Activated naive CD4-positive, alpha-beta T cell treated with anti-CD3 and anti-CD28 coated beads, Interleukin-2, amount 10 ng/mL, durations not matched to agents 7 days and 5 days (primary cell): ENCODE measurements at regions not wholly inside any gene's neighbourhood (a gene's known extent, or its start where the extent isn't known, plus 50 kb on each side); places are given as distances from the start of the nearest gene placed in this dataset.

Experiments
- CTCF ChIA-PET: fragments of 350-600 bp; sonication (Branson Sonifier 250); formaldehyde crosslinking; loops from one replicate; lab custom pipeline; 2021; ENCODE audit warnings: antibody characterized with exemption; lab: Charles Lee
- DNase-seq: peaks from one replicate; pipeline ENCODE4 v3.0.0-alpha.2; 2020
- H3K27ac Mint-ChIP-seq: one replicate; pipeline ENCODE4 v1.8.0; 2021; ENCODE audit warnings: mild to moderate bottlenecking, moderate library complexity, mixed read lengths
- H3K27me3 Mint-ChIP-seq: one replicate; pipeline ENCODE4 v1.8.0; 2021; ENCODE audit warnings: mild to moderate bottlenecking, mixed read lengths
- H3K36me3 Mint-ChIP-seq: one replicate; pipeline ENCODE4 v1.8.0; 2021; ENCODE audit warnings: mixed read lengths
- H3K4me1 Mint-ChIP-seq: one replicate; pipeline ENCODE4 v1.8.0; 2021; ENCODE audit warnings: mixed read lengths
- H3K4me3 Mint-ChIP-seq: one replicate; pipeline ENCODE4 v1.8.0; 2021; ENCODE audit warnings: mild to moderate bottlenecking, moderate library complexity, mixed read lengths
- H3K9me3 Mint-ChIP-seq: one replicate; pipeline ENCODE4 v1.8.0; 2021; ENCODE audit warnings: mixed read lengths

DNA sequence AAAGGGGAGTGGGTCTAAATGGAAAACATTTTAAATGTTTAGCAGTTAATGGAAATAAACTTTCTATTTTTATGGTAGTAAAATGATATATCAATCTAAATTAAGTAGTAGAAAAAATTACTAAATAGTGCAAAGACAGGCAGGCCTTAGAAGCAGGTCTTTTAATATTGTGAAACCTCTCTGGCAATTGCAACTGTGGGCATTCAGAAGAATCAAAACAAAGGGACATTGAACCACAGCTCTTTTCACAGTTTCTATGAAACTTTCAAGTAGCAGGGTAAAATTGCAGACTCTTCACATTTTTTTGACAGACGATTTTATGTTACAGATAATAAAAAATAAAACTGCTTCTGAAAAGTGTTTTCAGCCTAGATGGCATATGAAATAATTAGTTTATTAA is 533.7 kb downstream of the BCKDHB start:
- Mint-ChIP-seq H3K9me3 (no peaks in the 10 kb centered on the region), H3K4me1 (no peaks in the 10 kb centered on the region), H3K4me3 (no peak overlapping the region), H3K27me3 (no peaks in the 10 kb centered on the region), H3K36me3 (no peaks in the 10 kb centered on the region), H3K27ac (no peak overlapping the region)
- CTCF ChIA-PET = no interaction called here
- no peak for DNase-seq

DNA sequence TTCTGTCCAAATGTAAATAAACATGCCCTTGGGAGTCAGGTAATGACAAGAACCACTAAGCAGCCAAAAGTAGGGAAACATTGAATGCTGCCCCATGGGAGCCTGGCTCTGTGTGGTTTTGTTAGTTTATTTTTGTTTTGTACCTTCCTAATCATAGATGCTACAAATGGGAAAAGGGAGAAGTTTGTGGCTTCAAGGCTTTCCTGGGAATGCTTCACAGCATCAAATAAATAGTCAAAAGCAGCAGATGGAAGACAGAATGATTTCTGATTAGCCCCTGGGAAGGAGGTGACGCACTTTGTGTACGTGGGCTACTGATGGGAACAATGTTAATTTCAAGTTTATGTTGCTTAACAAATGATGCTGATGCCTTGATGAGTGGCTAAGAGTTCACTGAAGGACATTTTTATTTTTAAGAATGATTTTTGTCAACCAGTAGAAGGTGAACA is 532.7 kb downstream of the BCKDHB start:
- H3K27ac Mint-ChIP-seq = no peak overlapping the region
- H3K36me3 Mint-ChIP-seq = no peaks in the 10 kb centered on the region
- H3K4me1 Mint-ChIP-seq = no peaks in the 10 kb centered on the region
- no peaks in the 10 kb centered on the region for H3K9me3 Mint-ChIP-seq
- no peaks in the 10 kb centered on the region for H3K27me3 Mint-ChIP-seq
- no peak for DNase-seq
- CTCF ChIA-PET = no interaction called here
- H3K4me3 Mint-ChIP-seq = no peak overlapping the region

DNA sequence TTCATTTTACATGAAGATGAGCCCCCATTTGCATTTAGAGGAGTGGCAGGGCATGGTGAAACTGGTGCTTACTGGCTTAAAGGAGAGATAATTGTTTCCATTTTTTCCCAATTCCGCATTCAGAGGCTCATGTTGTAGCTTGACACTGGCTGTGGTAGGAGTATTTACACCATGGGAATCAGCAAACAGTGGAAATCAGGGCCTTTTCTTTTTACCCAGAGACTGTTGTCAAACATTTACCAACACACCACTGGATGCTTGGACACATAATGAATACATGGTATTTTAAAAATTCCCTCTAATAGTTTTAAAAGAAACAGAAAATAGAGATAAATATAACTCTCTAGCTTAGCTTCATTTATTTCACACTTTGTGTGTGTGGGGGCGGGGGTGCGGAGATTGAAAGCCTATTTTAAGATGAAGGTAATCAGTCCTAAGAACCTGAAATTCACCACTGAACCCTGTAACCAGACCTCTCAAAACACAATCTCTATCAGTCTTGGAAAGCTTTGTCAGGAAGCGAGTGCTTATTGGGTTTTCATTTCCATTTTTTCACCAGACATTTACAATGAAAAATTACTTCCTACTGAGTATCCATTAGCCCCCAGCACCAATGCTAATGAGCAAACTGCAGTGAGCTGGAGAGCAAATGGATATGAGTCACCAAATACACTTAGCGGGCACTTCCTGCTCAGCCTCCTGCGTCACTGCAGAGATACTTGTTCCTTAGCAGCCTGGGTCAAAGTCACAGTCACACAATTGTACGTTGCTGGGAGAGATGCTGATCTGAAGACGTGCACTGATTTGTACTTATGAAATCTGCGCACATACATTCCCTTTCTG is 532.0 kb downstream of the BCKDHB start:
- CTCF ChIA-PET = no interaction called here
- Mint-ChIP-seq H3K4me1 (no peaks in the 10 kb centered on the region), H3K27me3 (no peaks in the 10 kb centered on the region), H3K27ac (no peak overlapping the region), H3K36me3 (no peaks in the 10 kb centered on the region), H3K9me3 (no peaks in the 10 kb centered on the region), H3K4me3 (no peak overlapping the region)
- DNase-seq = no peak

DNA sequence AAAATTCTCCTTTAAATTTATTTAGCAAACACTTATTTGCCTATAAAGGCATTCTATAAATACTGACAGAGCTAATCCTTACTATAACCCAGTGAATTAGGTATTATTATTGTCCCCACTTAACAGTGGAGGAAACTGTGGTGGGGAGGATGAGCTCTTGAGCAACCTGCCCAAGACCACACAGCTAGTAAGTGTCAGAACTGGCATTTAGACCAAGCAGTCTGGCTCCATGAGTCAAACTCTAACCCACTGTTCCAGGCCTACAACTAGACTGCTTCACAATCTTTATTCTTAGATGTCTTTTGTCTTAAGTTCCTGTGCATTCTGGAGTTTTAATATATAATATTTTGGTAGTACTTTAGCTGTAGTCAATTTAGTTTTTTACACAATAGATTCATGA is 530.8 kb downstream of the BCKDHB start:
- no peak overlapping the region for H3K27ac Mint-ChIP-seq
- no peaks in the 10 kb centered on the region for H3K36me3 Mint-ChIP-seq
- no peak overlapping the region for H3K4me3 Mint-ChIP-seq
- no peaks in the 10 kb centered on the region for H3K4me1 Mint-ChIP-seq
- no peaks in the 10 kb centered on the region for H3K9me3 Mint-ChIP-seq
- no peaks in the 10 kb centered on the region for H3K27me3 Mint-ChIP-seq
- no peak for DNase-seq
- CTCF ChIA-PET = no interaction called here

DNA sequence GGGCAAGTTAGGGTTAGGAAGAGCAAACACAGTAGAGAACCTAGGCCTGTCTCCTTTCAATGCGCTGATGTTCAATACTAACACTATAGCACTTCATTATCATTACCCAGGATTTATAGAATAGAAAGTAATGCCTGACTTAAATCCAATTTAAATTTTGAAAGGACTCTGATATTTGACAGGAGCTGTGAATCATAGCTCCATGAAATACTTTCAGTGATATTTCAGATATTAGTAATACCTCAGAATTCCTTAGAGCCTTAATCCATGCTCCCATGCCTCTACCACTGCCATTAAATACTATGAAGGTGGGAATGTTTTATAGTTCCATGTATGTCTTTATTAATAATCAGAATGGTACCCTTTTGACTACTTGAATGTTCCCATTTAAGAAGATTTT is 530.2 kb downstream of the BCKDHB start:
- H3K4me1 Mint-ChIP-seq = no peaks in the 10 kb centered on the region
- H3K27me3 Mint-ChIP-seq = no peaks in the 10 kb centered on the region
- H3K4me3 Mint-ChIP-seq = no peak overlapping the region
- CTCF ChIA-PET = no interaction called here
- no peak for DNase-seq
- no peak overlapping the region for H3K27ac Mint-ChIP-seq
- H3K9me3 Mint-ChIP-seq = no peaks in the 10 kb centered on the region
- H3K36me3 Mint-ChIP-seq = no peaks in the 10 kb centered on the region

DNA sequence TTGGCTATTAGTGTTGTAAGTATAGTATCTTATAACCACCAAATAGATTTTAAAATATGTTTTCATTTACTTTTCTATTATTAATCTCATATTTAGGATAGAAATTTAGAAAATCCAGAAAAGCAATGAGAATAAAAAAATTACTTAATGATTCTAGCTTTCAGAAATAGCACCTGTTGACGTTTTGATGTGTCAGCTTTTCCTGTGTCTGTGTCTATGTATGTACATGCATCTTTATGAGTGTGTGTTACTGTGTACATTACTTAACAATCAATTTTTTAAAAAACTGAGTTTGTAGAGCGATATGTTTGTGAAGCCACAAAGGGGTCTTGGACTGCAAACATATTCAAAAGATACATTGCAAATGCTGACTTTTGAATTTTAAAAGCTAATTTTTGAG is 526.9 kb downstream of the BCKDHB start:
- Mint-ChIP-seq H3K27me3 (no peaks in the 10 kb centered on the region), H3K4me1 (no peaks in the 10 kb centered on the region), H3K27ac (no peak overlapping the region), H3K36me3 (no peaks in the 10 kb centered on the region), H3K4me3 (no peak overlapping the region), H3K9me3 (no peaks in the 10 kb centered on the region)
- DNase-seq = no peak
- CTCF ChIA-PET = no interaction called here

DNA sequence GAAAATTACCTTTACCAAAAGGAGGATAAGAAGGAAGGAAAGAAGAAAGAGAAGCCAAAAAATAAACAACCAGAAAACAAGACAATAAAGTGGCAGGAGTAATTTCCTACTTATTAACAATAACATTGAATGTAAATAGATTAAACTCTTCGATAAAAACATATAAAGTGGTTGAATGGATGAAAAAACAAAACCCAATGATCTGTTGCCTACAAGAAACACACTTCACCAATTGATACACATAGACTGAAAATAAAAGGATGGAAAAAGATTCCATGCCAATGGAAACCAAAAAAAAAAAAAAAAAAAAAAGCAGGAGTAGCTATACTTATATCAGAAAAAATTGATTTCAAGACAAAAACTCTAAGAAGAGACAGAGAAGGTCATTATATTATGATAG is 518.9 kb downstream of the BCKDHB start:
- no peak for DNase-seq
- no peak overlapping the region for H3K4me3 Mint-ChIP-seq
- no peak overlapping the region for H3K27ac Mint-ChIP-seq
- CTCF ChIA-PET = no interaction called here
- peaks cover 7% of the 10 kb centered on the region for H3K9me3 Mint-ChIP-seq
- H3K27me3 Mint-ChIP-seq = no peaks in the 10 kb centered on the region
- H3K36me3 Mint-ChIP-seq = no peaks in the 10 kb centered on the region
- H3K4me1 Mint-ChIP-seq = no peaks in the 10 kb centered on the region

DNA sequence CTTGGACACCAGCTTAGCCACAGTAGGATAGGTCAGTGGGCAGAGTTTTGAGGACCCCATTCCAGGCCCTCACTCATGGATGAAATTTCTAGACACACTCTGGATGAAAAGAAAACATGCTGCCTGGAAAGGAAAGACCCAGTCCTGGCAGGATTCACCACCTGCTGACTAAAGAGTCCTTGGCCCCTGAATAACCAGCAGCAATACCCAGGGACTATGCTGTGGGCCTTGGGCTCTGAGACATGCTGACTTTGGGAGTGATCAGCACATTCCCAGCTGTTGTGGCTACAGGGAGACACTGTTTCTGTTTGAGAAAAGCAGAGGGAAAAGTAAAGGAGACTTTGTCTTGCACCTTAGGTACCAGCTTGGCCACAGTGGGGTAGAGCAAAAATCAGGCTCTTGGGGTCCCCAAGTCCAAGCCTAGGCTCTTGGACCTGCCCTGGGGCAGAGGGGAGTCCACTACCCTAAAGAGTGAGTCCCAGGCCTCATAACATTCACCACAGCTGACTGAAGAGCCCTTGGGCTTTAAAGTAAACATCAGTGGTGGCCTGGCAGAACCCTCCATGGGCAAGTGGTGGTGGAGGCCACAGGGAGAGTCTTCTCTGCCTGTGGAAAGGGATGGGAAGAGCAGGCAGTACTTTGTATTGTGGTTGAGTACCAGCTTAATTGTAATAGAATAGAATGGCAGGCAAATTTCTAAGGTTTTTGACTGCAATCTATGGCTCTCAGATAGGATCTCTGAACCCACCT is 516.8 kb downstream of the BCKDHB start:
- Mint-ChIP-seq H3K36me3 (no peaks in the 10 kb centered on the region), H3K4me1 (no peaks in the 10 kb centered on the region), H3K4me3 (no peak overlapping the region), H3K9me3 (peaks cover 11% of the 10 kb centered on the region), H3K27ac (no peak overlapping the region), H3K27me3 (no peaks in the 10 kb centered on the region)
- CTCF ChIA-PET = no interaction called here
- DNase-seq = no peak

DNA sequence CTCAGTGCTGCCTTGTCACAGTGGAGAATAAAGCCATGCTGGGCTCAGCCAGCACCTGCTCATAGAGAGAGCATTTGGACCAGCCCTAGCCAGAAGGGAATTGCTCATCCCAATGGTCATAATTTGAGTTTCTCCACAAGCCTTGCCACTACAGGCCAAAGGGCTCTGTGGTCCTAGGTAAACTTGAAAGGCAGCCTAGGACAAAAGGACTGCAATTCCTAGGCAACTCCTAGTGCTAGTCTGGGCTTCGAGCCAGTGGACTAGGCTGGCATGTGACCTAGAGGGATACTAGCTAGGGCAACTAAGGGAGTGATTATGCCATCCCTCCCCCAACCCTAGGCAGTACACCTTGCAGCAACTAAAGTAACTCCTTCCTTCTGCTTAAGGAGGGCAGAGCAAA is 516.2 kb downstream of the BCKDHB start:
- Mint-ChIP-seq H3K27ac (no peak overlapping the region), H3K36me3 (no peaks in the 10 kb centered on the region), H3K4me1 (no peaks in the 10 kb centered on the region), H3K9me3 (peaks cover 13% of the 10 kb centered on the region), H3K27me3 (no peaks in the 10 kb centered on the region), H3K4me3 (no peak overlapping the region)
- no peak for DNase-seq
- CTCF ChIA-PET = no interaction called here

DNA sequence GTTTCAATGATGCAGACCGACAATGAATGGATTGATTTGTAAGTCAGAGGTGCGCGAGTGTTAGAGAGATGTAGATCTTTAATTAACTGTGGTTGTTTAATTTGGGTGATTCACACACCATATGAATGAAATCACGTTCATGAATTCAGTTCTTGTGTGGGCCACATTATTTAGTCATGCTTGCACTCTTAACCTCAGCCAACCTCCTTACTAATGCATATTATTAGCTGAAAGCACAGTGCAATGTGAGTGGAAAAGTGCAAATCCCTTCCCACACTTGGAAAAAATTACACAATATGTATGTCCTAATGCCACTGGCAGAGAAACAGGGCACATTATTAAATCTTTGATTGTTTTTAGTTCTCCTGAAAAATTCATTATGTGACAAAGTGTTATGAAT is 512.5 kb downstream of the BCKDHB start:
- H3K9me3 Mint-ChIP-seq = peaks cover 10% of the 10 kb centered on the region
- DNase-seq = no peak

DNA sequence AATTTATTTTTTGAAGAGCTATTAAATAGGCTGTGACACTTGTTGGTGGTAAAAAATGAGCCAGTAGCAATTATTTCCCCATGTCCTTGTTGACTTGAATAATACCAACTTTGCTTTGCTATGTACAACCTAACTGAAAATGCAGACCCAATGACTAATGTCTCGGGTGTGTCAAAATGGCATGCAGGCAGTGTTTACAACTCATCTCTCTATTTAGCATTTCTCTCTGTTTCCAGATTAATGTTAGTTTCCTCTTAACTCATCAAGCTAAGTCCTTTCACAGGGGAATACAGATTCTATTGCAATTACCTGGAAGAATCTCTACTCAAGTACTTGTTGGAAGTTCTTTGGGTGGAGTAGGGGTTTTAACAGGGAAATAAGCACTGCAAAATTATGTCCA is 504.4 kb downstream of the BCKDHB start:
- CTCF ChIA-PET = no interaction called here
- H3K27me3 Mint-ChIP-seq = no peaks in the 10 kb centered on the region
- no peak for DNase-seq

More for the DNA sequence above, 512.5 kb downstream of the BCKDHB start:
- CTCF ChIA-PET = no interaction called here
- Mint-ChIP-seq H3K27me3 (no peaks in the 10 kb centered on the region), H3K36me3 (no peaks in the 10 kb centered on the region), H3K4me3 (no peak overlapping the region), H3K27ac (no peak overlapping the region), H3K4me1 (no peaks in the 10 kb centered on the region)

DNA sequence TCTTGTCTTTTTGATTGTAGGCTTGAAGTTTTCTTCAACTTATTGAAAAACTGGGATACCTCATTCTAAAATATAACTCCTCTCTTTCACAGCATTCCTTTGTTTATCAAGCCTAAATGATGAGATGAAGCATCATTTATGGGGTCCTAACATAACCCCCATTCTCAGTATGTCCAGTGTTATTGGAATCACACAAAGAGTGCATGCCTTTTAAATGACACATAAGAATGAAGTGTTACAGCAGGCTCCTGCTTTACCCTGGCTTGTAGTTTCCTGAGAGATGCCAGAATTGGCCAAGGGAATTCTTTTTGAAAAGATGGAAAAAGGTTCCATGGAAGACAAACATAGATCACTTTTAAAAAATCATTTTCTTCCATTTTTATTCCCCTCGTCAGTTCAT is 502.4 kb downstream of the BCKDHB start:
- Mint-ChIP-seq H3K27me3 (no peaks in the 10 kb centered on the region), H3K4me1 (no peaks in the 10 kb centered on the region), H3K4me3 (no peak overlapping the region), H3K9me3 (no peaks in the 10 kb centered on the region), H3K36me3 (no peaks in the 10 kb centered on the region), H3K27ac (no peak overlapping the region)
- CTCF ChIA-PET = no interaction called here
- no peak for DNase-seq

More for the DNA sequence above, 504.4 kb downstream of the BCKDHB start:
- Mint-ChIP-seq H3K4me3 (no peak overlapping the region), H3K4me1 (no peaks in the 10 kb centered on the region), H3K27ac (no peak overlapping the region), H3K36me3 (no peaks in the 10 kb centered on the region), H3K9me3 (no peaks in the 10 kb centered on the region)

DNA sequence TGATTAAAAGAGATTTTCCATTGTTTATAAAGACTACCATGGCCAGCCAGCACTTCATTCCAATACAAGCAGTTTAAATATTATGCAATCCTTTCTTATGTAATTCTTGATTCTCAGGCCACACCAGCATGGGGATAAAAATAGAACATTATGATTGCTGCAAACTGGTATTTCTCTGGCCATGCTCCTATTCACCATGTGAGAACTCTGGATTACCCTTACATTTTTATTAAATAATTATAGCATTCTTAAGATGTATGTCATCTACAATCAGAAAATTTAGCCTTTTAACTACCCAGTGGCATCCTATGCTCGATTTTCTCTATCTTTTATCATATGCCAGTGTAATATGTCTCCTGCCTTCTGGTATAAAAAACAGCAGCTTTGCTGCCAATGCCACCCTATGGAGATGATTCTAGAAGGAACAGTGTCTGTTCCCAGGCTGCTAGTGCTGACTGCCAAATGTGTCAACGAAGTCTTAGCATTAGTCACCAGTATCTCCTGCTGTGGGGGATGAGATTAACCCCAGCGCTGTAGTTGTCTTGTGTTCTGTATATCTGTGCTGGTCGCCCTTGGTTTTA is 501.4 kb downstream of the BCKDHB start:
- no peak overlapping the region for H3K4me3 Mint-ChIP-seq
- CTCF ChIA-PET = no interaction called here
- H3K27me3 Mint-ChIP-seq = no peaks in the 10 kb centered on the region
- H3K27ac Mint-ChIP-seq = no peak overlapping the region
- H3K36me3 Mint-ChIP-seq = no peaks in the 10 kb centered on the region
- no peak for DNase-seq
- H3K4me1 Mint-ChIP-seq = no peaks in the 10 kb centered on the region
- H3K9me3 Mint-ChIP-seq = no peaks in the 10 kb centered on the region

DNA sequence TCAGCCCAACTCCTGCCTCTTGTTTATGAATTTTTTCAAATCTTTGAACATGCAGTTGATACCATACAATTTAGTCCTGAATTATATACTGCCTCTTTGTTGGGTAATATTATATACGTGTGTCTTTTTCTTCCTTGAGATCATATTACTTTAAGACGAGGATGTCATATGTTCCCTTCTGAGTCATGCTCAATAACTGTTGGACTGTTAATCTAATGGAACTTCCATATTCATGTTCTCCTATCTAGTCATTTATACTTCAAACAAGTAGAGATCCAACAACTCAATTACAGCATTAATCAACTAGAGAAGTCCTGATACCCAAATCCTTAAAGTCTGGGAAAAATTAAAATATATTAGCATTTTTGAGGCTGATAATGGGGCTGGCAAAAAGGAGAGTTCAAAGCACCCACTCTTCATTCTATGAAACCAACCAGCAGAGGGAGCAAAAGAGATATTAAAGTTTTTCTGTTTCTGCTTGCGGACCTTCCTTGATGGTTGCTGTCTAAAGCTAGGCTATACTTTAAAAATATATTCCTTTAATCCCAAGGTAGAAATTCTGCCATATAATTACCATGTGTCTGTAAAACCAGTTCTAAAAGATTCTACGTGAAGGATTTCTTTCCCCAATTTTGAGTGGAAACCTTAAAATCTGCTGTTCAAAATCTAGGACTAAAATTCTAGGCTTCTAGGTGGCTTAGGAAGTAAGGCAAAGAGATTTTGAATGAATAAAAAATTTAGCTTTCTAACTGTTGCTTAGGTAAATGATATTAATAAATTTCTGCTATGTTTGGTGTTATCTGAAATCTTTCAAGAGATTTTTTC is 498.9 kb downstream of the BCKDHB start:
- Mint-ChIP-seq H3K9me3 (no peaks in the 10 kb centered on the region), H3K27me3 (no peaks in the 10 kb centered on the region), H3K36me3 (no peaks in the 10 kb centered on the region), H3K4me3 (no peak overlapping the region), H3K4me1 (no peaks in the 10 kb centered on the region), H3K27ac (no peak overlapping the region)
- CTCF ChIA-PET = interaction anchor here (0.6 to 1.2 kb wide), 2 partner anchors 659 to 1148 kb away, joined by 3 read pairs; no protein-coding TSS in a partner anchor
- DNase-seq = no peak
